CD14-positive monocyte (primary cell): ENCODE measurements at regions not wholly inside any gene's neighbourhood (a gene's known extent, or its start where the extent isn't known, plus 50 kb on each side); places are given as distances from the start of the nearest gene placed in this dataset.
"Not testable (repeated sequence)": the region's sequence is repeated elsewhere in the genome, so short reads cannot be mapped to it uniquely, and the experiment has no call there.

Experiments
- DNase-seq, 3 donors: peaks; one replicate each; pipeline ENCODE4 v3.0.0-alpha.2; 2011 to 2022
- H2AFZ ChIP-seq: 2 replicates; pipeline ENCODE4 v1.6.0; 2012; ENCODE audit warnings: mild to moderate bottlenecking, low read depth, low read length, inconsistent platforms; ENCODE audit not compliant: insufficient read depth, poor library complexity, severe bottlenecking
- H3K27ac ChIP-seq, 2 donors: 1 replicate in 1 of 2; 2 replicates in 1 of 2; pipeline ENCODE4 v1.5.1; 2012 to 2013; ENCODE audit warnings: low read length in 2 of 2, control low read depth in 1 of 2, inconsistent platforms in 1 of 2, low read depth in 1 of 2, mild to moderate bottlenecking in 1 of 2
- H3K27me3 ChIP-seq, 2 donors: one replicate each; pipeline versions ENCODE4 v1.6.0 to v1.6.1; 2011 to 2013; ENCODE audit warnings: low read length in 2 of 2; ENCODE audit not compliant: control insufficient read depth in 2 of 2, insufficient read depth in 2 of 2
- H3K36me3 ChIP-seq, 2 donors: replicated peaks in 1 of 2; 1 replicate in 1 of 2; 2 replicates in 1 of 2; pipeline versions ENCODE4 v1.5.1 to v1.6.1; 2012 to 2013; ENCODE audit warnings: low read length in 2 of 2, control low read depth in 1 of 2, inconsistent platforms in 1 of 2, mild to moderate bottlenecking in 1 of 2; ENCODE audit not compliant: insufficient read depth in 2 of 2, control insufficient read depth in 1 of 2
- H3K4me1 ChIP-seq, 2 donors: 1 replicate in 1 of 2; 2 replicates in 1 of 2; pipeline versions ENCODE4 v1.5.1 to v1.6.1; 2012 to 2013; ENCODE audit warnings: low read length in 2 of 2, control low read depth in 1 of 2, inconsistent platforms in 1 of 2, mild to moderate bottlenecking in 1 of 2, moderate library complexity in 1 of 2; ENCODE audit not compliant: insufficient read depth in 2 of 2, control insufficient read depth in 1 of 2
- H3K4me2 ChIP-seq: replicated peaks from 2 replicates; pipeline ENCODE3; 2012; ENCODE audit warnings: low read length, moderate library complexity, mild to moderate bottlenecking; ENCODE audit not compliant: poor library complexity, severe bottlenecking; ENCODE audit errors: extremely low read depth
- H3K4me3 ChIP-seq, 3 experiments: fragments of 200-600 bp in 1 of 3; sonication (generic) in 1 of 3; replicated peaks in 1 of 3; 1 replicate in 2 of 3; 2 replicates in 1 of 3; pipeline ENCODE4 v1.5.1; 2011 to 2013; ENCODE audit warnings: low read length in 3 of 3, mild to moderate bottlenecking in 3 of 3, control low read depth in 2 of 3, low read depth in 2 of 3, inconsistent platforms in 1 of 3, moderate library complexity in 1 of 3
- H3K79me2 ChIP-seq: 2 replicates; pipeline ENCODE4 v1.6.0; 2012; ENCODE audit warnings: mild to moderate bottlenecking, control low read depth, inconsistent platforms, low read length, moderate library complexity; ENCODE audit not compliant: insufficient read depth
- H3K9ac ChIP-seq: 2 replicates; pipeline ENCODE4 v1.6.0; 2017; ENCODE audit warnings: low read length, mild to moderate bottlenecking; ENCODE audit not compliant: insufficient read depth, poor library complexity, severe bottlenecking
- H3K9me3 ChIP-seq, 2 donors: replicated peaks in 1 of 2; 1 replicate in 1 of 2; 2 replicates in 1 of 2; pipeline versions ENCODE4 v1.5.1 to v1.6.1; 2012 to 2013; ENCODE audit warnings: low read length in 2 of 2, control low read depth in 1 of 2; ENCODE audit not compliant: control insufficient read depth in 1 of 2, insufficient read depth in 1 of 2
- H4K20me1 ChIP-seq: 2 replicates; pipeline ENCODE4 v1.6.0; 2012; ENCODE audit warnings: mild to moderate bottlenecking, low read length, control low read depth, moderate library complexity; ENCODE audit not compliant: insufficient read depth
- H3K27ac Mint-ChIP-seq, 7 donors: one replicate each; pipeline ENCODE4 v1.8.0; 2020; ENCODE audit warnings: mild to moderate bottlenecking in 7 of 7, mixed read lengths in 7 of 7, moderate library complexity in 6 of 7, inconsistent platforms in 2 of 7
- H3K27me3 Mint-ChIP-seq, 3 donors: one replicate each; pipeline ENCODE4 v1.8.0; 2021 to 2022; ENCODE audit warnings: low read depth in 3 of 3, mild to moderate bottlenecking in 3 of 3, mixed read lengths in 3 of 3, moderate library complexity in 3 of 3, inconsistent platforms in 1 of 3
- H3K36me3 Mint-ChIP-seq, 2 donors: one replicate each; pipeline ENCODE4 v1.8.0; 2020; ENCODE audit warnings: mixed read lengths in 2 of 2, inconsistent platforms in 1 of 2, mild to moderate bottlenecking in 1 of 2
- H3K4me1 Mint-ChIP-seq: one replicate; pipeline ENCODE4 v1.8.0; 2020; ENCODE audit warnings: mild to moderate bottlenecking, mixed read lengths
- H3K4me3 Mint-ChIP-seq, 2 donors: one replicate each; pipeline ENCODE4 v1.8.0; 2020; ENCODE audit warnings: mild to moderate bottlenecking in 2 of 2, mixed read lengths in 2 of 2, moderate library complexity in 1 of 2
- H3K9me3 Mint-ChIP-seq, 7 donors: one replicate each; pipeline ENCODE4 v1.8.0; 2020 to 2022; ENCODE audit warnings: mixed read lengths in 7 of 7, mild to moderate bottlenecking in 6 of 7, moderate library complexity in 6 of 7, inconsistent platforms in 2 of 7
- CTCF ChIP-seq: fragments of 200-600 bp; IDR thresholded peaks from one replicate; pipeline ENCODE4 v1.8.0; 2022; ENCODE audit warnings: antibody characterized with exemption, mild to moderate bottlenecking
- WGBS: methylation state at CpG from one replicate; pipeline ENCODE4 v1.1.5; 2013; ENCODE audit warnings: missing lambda C conversion rate; ENCODE audit not compliant: insufficient coverage; 5-methylcytosine and 5-hydroxymethylcytosine counted together
- intact Hi-C, 2 donors: fragments of 100-400 bp; cut with micrococcal nuclease; formaldehyde crosslinking; loops; one replicate each; pipeline versions ENCODE4 v1.15.0 to v1.15.1; 2023

GRCh38 chr10:2898509-2898860, 168.9 kb upstream of the PFKP start:
- H2AFZ ChIP-seq = no peak overlapping the region
- no peak overlapping the region for H3K4me2 ChIP-seq
- no peak overlapping the region for H3K4me3 ChIP-seq
- peaks cover 22% of the 10 kb centered on the region for H3K4me1 Mint-ChIP-seq
- H3K79me2 ChIP-seq = no peaks in the 10 kb centered on the region
- intact Hi-C loops = no loop called here
- no peak for DNase-seq
- no peak overlapping the region for H3K4me3 Mint-ChIP-seq
- H3K9ac ChIP-seq = no peak overlapping the region
- 56% methylated on average over 4 of the region's 6 CpGs for WGBS
- no peaks in the 10 kb centered on the region for H4K20me1 ChIP-seq
- H3K9me3 ChIP-seq = no peaks in the 10 kb centered on the region
- no peaks in the 10 kb centered on the region for H3K27me3 ChIP-seq
- peaks cover 19 to 26% of the 10 kb centered on the region in 2 donors for H3K4me1 ChIP-seq
- no peaks in the 10 kb centered on the region for H3K36me3 Mint-ChIP-seq
- no peak for TF ChIP-seq CTCF
- H3K27ac ChIP-seq = peak overlapping the region in 1 of 2 donors; percentile 46
- H3K36me3 ChIP-seq = no peaks in the 10 kb centered on the region
- peaks cover 0 to 1% (median 1%) of the 10 kb centered on the region in 3 donors for H3K27me3 Mint-ChIP-seq
- peaks cover 0 to 4% (median 2%) of the 10 kb centered on the region in 7 donors for H3K9me3 Mint-ChIP-seq
- H3K27ac Mint-ChIP-seq = peak overlapping the region in 4 of 7 donors; percentile 39 to 89 (median 75)

- 31% methylated on average over 7 of the region's 13 CpGs for WGBS
- H3K9ac ChIP-seq = no peak overlapping the region
Measured at GRCh38 chr10:2897619-2898508, 169.5 kb upstream of the PFKP start.

GRCh38 chr10:2896334-2896733, 171.0 kb upstream of the PFKP start:
- H3K36me3 Mint-ChIP-seq, H3K4me3 ChIP-seq, H2AFZ ChIP-seq, H3K27ac ChIP-seq, H3K9ac ChIP-seq, H3K4me3 Mint-ChIP-seq, DNase-seq, H3K4me2 ChIP-seq, H3K27ac Mint-ChIP-seq, H3K27me3 ChIP-seq, H4K20me1 ChIP-seq, H3K79me2 ChIP-seq, H3K9me3 ChIP-seq, H3K9me3 Mint-ChIP-seq, intact Hi-C loops, H3K36me3 ChIP-seq, H3K27me3 Mint-ChIP-seq: not testable (repeated sequence)
- peaks cover 25 to 29% of the 10 kb centered on the region in 2 donors for H3K4me1 ChIP-seq
- H3K4me1 Mint-ChIP-seq = peaks cover 31% of the 10 kb centered on the region
- no CpG with 5 or more reads among the region's 1 CpG for WGBS

More at GRCh38 chr10:2897619-2898508, 169.5 kb upstream of the PFKP start:
- H3K4me1 Mint-ChIP-seq = peaks cover 28% of the 10 kb centered on the region
- Histone ChIP-seq H4K20me1 (no peaks in the 10 kb centered on the region), H3K36me3 (no peaks in the 10 kb centered on the region), H3K4me2 (no peak overlapping the region), H3K27me3 (no peaks in the 10 kb centered on the region), H3K27ac (peak overlapping the region in 1 of 2 donors; percentile 46), H3K9me3 (no peaks in the 10 kb centered on the region), H3K4me3 (no peak overlapping the region), H3K79me2 (no peaks in the 10 kb centered on the region), H2AFZ (peak overlapping the region; percentile 50), H3K4me1 (peaks cover 21 to 29% of the 10 kb centered on the region in 2 donors)
- H3K27me3 Mint-ChIP-seq = peaks cover 0 to 1% (median 1%) of the 10 kb centered on the region in 3 donors
- peaks cover 0 to 4% (median 2%) of the 10 kb centered on the region in 7 donors for H3K9me3 Mint-ChIP-seq
- no peak for TF ChIP-seq CTCF
- DNase-seq = peak; percentile 49 to 85 (median 58)
- peak overlapping the region in 5 of 7 donors; percentile 10 to 89 (median 69) for H3K27ac Mint-ChIP-seq
- intact Hi-C loops = no loop called here
- peak overlapping the region in 1 of 2 donors; percentile 55 for H3K4me3 Mint-ChIP-seq
- H3K36me3 Mint-ChIP-seq = no peaks in the 10 kb centered on the region
